Cardiac fibroblast (primary cell): ENCODE measurements at regions not wholly inside any gene's neighbourhood (a gene's known extent, or its start where the extent isn't known, plus 50 kb on each side); places are given as distances from the start of the nearest gene placed in this dataset.

Source experiments
- DNase-seq, 2 donors: peaks; one replicate each; pipeline versions ENCODE4 v3.0.0 to v3.0.0-alpha.2; 2010; ENCODE audit warnings: low read depth in 2 of 2
- H3K4me3 ChIP-seq, 2 donors: replicated peaks in 1 of 2; 1 replicate in 1 of 2; 2 replicates in 1 of 2; pipeline ENCODE4 v1.5.1; 2011; ENCODE audit warnings: low read depth in 2 of 2, low read length in 2 of 2, mild to moderate bottlenecking in 2 of 2, moderate library complexity in 1 of 2
- CTCF ChIP-seq: IDR thresholded peaks from one replicate; pipeline ENCODE4 v1.5.1; 2011; ENCODE audit warnings: low read depth, mild to moderate bottlenecking, low read length, inconsistent platforms

- no peak overlapping the region for H3K4me3 ChIP-seq
- DNase-seq = no peak
- no peak for TF ChIP-seq CTCF
Measured at GRCh38 chr6:121811106-121811505, 375.7 kb downstream of the GJA1 start.

GRCh38 chr6:121816361-121816760 is 380.9 kb downstream of the GJA1 start:
- no peak for TF ChIP-seq CTCF
- peak; percentile 57 to 73 for DNase-seq
- H3K4me3 ChIP-seq = no peak overlapping the region

GRCh38 chr6:121816906-121817540 is 381.6 kb downstream of the GJA1 start:
- TF ChIP-seq CTCF = no peak
- peak; percentile 28 to 34 for DNase-seq
- H3K4me3 ChIP-seq = no peak overlapping the region

- no peak overlapping the region for H3K4me3 ChIP-seq
- no peak for TF ChIP-seq CTCF
- DNase-seq = peak; percentile 64 to 65
Measured at GRCh38 chr6:121823437-121823851, 388.0 kb downstream of the GJA1 start.

- H3K4me3 ChIP-seq = no peak overlapping the region
- TF ChIP-seq CTCF = no peak
- DNase-seq = peak; percentile 80 to 97
Measured at GRCh38 chr6:121826156-121826810, 390.8 kb downstream of the GJA1 start.

GRCh38 chr6:121828146-121828886 is 392.9 kb downstream of the GJA1 start:
- H3K4me3 ChIP-seq = no peak overlapping the region
- peak; percentile 41 to 57 for DNase-seq
- TF ChIP-seq CTCF = no peak
